ENCODE measurements at regions not wholly inside any gene's neighbourhood (a gene's known extent, or its start where the extent isn't known, plus 50 kb on each side); places are given as distances from the start of the nearest gene placed in this dataset.

DNA sequence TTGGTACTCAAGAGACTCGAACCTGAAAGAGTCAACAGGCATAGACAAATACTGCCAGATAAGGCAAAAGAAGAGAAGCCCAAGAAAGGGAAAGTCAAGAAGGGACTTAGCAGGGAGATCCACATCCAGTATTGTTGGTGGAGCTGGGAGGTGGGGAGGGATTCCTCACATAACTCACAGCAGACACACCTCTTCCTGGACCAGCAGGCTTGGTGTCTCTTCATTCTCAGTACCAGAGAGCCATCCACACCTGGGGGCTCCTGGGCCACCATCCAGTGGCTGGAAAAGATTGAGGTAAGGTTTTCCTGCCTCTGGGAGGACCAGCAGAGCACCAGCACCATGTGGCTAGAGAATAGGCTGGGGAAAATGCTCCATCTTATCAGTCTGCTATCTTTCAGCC is 161.6 kb upstream of the SESN3 start:
- H3K27ac ChIP-seq = no peak overlapping the region
- ChIA-PET CTCF (no interaction called here), POLR2A (ENCODE audit: low non-redundant PET) (no interaction called here)
- DNase-seq (ENCODE audit: low spot score) = no peak
- TF ChIP-seq, protein P1, sequence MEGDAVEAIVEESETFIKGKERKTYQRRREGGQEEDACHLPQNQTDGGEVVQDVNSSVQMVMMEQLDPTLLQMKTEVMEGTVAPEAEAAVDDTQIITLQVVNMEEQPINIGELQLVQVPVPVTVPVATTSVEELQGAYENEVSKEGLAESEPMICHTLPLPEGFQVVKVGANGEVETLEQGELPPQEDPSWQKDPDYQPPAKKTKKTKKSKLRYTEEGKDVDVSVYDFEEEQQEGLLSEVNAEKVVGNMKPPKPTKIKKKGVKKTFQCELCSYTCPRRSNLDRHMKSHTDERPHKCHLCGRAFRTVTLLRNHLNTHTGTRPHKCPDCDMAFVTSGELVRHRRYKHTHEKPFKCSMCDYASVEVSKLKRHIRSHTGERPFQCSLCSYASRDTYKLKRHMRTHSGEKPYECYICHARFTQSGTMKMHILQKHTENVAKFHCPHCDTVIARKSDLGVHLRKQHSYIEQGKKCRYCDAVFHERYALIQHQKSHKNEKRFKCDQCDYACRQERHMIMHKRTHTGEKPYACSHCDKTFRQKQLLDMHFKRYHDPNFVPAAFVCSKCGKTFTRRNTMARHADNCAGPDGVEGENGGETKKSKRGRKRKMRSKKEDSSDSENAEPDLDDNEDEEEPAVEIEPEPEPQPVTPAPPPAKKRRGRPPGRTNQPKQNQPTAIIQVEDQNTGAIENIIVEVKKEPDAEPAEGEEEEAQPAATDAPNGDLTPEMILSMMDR (conservative IDR thresholded peaks at IDR 0.05; ENCODE audit: low read depth) = no peak

DNA sequence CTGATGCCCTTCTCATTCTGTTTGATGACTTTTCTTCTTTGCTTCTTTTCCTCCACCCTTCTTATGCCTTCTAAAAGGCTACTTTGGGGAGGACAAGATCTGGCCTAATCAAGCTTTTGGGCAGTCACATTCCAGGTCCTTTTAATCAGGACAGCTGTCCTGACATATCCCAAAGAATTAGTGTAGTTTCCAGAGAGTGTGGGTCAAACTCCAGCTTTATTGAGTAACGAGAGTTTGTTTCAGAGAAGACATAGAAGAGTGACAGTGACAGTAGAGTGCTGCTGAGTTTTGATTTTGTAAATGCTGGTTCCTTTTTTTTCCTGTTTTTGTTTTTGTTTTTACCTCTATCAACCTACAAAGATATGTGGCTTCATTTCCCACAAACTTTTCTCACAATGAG is 158.4 kb upstream of the SESN3 start:
- DNase-seq (ENCODE audit: low spot score) = no peak
- TF ChIP-seq, protein P1 (conservative IDR thresholded peaks at IDR 0.05; ENCODE audit: low read depth) = no peak
- ChIA-PET CTCF (interaction anchor here (0.6 to 1.1 kb wide), 2 partner anchors 30 to 56 kb away, joined by 3 read pairs; no protein-coding TSS in a partner anchor), POLR2A (ENCODE audit: low non-redundant PET) (no interaction called here)
- no peak overlapping the region for H3K27ac ChIP-seq

DNA sequence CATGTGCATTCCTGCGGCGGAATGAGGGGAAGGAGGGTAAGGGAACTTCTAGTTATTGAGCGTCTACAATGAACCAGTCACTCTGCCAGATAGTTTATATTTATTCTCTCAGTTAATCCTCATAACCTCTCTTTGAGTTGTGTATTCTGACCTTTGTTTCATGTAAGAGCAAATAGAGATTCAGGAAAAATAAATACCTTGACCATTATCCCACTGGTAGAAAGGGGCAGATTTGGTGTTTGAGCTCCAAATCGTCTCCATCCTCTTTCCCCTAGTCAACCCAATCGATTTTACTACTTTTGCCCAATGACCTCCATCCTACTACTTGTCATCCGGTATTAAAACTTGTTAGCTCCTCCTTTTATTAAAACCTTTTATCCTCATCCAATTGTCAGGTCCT is 157.1 kb upstream of the SESN3 start:
- no peak overlapping the region for H3K27ac ChIP-seq
- ChIA-PET POLR2A (ENCODE audit: low non-redundant PET) (no interaction called here), CTCF (no interaction called here)
- TF ChIP-seq, protein P1 (conservative IDR thresholded peaks at IDR 0.05; ENCODE audit: low read depth) = no peak
- DNase-seq (ENCODE audit: low spot score) = no peak

DNA sequence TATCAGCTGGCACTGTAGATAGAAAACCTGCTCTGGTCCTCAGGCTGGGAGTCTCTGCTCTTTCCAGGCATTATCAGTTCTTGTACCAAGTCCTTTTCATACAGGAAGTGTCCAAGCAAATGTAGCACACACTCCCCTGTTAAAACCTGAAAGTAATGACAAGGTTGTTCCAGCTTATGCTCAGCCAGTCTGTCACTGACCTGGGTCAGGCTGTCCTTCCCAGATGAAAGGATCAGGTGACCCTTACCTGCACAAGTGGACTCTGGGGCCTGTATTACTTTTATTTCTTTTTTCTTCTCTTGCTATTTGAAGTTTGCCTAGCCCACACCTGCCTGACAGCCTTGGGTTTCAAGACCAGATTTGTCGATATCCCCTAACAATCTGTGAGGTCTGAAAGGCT is 156.3 kb upstream of the SESN3 start:
- DNase-seq (ENCODE audit: low spot score) = no peak
- ChIA-PET CTCF (no interaction called here), POLR2A (ENCODE audit: low non-redundant PET) (no interaction called here)
- no peak overlapping the region for H3K27ac ChIP-seq
- TF ChIP-seq, protein P1 (conservative IDR thresholded peaks at IDR 0.05; ENCODE audit: low read depth) = no peak

DNA sequence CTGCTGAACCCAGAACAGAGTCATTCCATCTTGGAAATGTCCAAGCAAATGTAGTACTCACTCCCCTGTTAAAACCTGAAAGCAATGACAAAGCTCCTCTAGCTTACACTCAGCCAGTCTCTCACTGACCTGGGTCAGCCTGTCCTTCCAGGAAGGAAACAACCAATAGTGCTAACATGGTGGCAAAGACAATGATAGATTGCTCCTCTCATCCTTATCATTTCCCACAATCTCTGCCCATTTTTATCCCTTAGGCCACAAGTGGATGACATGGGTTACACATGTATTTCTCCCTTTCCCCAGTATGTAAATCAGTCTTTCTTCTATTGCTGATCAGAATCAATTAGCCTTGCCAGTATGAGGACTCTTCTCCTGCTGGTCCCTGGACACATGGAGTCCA is 154.6 kb upstream of the SESN3 start:
- TF ChIP-seq, protein P1 (conservative IDR thresholded peaks at IDR 0.05; ENCODE audit: low read depth) = no peak
- no peak overlapping the region for H3K27ac ChIP-seq
- DNase-seq (ENCODE audit: low spot score) = no peak
- ChIA-PET POLR2A (ENCODE audit: low non-redundant PET) (no interaction called here), CTCF (no interaction called here)

DNA sequence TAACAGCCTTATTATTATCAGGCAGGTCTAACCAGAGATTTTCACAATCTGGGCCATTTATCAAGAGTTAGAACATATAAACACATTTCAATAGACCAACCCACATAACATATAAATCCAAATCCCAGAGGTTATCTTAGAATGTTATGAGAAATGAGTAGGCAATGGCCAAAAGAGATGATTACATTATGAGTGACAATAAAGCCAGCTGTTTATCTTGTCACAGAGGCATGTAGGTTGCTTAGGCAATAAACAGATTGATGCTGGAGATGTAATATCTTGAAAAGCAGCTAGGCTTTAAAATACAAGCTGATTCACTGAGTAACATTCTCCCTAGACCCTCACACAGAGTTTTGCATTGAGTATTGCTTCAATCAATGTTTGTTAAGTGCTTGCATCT is 148.5 kb upstream of the SESN3 start:
- ChIA-PET POLR2A (ENCODE audit: low non-redundant PET) (interaction anchor here (0.5 kb wide), 1 partner anchor 38 kb away, joined by 3 read pairs; no protein-coding TSS in a partner anchor), CTCF (no interaction called here)
- TF ChIP-seq, protein P1 (conservative IDR thresholded peaks at IDR 0.05; ENCODE audit: low read depth) = no peak

DNA sequence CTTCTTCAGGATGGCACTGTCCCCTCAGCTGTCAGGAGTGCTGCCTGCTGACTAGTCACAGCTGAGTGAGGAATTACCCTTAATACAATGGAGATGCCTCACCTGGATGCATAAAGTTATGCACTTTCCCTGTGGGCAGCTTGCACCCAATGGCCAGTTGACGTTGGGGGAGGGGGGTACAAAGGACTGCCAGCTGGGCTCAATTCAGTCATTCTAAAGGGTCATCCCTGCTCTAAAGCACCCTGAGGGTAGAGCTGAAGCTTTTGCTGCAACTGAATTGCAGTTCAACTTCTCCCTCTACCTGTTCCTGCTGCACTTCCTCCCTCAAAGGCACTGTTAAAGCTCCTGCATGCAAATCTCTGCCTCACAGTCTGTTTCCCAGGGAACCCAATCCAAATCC is 147.8 kb upstream of the SESN3 start:
- TF ChIP-seq, protein P1 (conservative IDR thresholded peaks at IDR 0.05; ENCODE audit: low read depth) = no peak
- CTCF ChIA-PET = no interaction called here
- DNase-seq (ENCODE audit: low spot score) = no peak
- POLR2A ChIA-PET (ENCODE audit: low non-redundant PET) = interaction anchor here (0.5 kb wide), 1 partner anchor 38 kb away, joined by 3 read pairs; no protein-coding TSS in a partner anchor
- no peak overlapping the region for H3K27ac ChIP-seq

More for the DNA sequence above, 148.5 kb upstream of the SESN3 start:
- H3K27ac ChIP-seq = no peak overlapping the region
- DNase-seq (ENCODE audit: low spot score) = no peak

All from RWPE1 (cell line).